ENCODE measurements at regions not wholly inside any gene's neighbourhood (a gene's known extent, or its start where the extent isn't known, plus 50 kb on each side); places are given as distances from the start of the nearest gene placed in this dataset.

GRCh38 chr14:104292084-104292970 lies 153.9 kb downstream of the KIF26A start:
- DNase-seq = no peak

DNA sequence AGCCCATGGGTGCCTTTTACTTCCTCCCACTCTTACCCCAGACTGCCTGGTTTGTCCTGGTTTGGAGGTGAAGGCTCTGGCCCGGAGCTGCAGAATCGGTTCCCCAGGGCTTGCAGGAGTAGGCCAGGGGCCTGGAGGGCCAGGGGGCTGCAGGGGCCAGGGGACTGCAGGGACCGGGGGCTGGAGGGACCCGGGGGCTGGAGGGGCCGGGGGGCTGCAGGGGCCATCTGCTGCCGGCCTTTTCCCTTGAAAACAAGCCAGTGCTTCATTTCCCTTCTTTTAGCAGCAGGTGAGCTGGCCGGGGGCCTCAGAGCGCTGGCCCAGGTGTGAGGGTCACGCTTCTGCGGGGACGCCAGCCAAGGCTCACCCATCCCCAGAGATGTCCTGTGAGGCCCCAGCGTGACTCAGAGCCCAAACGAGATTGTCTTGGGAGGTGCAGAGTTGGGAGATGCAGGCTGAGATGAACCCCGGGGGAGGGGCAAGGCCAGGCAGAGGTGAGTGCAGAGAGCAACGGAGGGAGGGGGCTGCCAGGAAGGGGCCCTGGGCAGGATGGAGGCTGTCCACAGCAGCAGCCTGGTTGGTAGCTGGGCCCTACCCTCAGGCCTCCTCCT lies 154.9 kb downstream of the KIF26A start:
- no peak for DNase-seq

- no peak for DNase-seq
Observed at GRCh38 chr14:104293851-104294627, 155.7 kb downstream of the KIF26A start.

DNA sequence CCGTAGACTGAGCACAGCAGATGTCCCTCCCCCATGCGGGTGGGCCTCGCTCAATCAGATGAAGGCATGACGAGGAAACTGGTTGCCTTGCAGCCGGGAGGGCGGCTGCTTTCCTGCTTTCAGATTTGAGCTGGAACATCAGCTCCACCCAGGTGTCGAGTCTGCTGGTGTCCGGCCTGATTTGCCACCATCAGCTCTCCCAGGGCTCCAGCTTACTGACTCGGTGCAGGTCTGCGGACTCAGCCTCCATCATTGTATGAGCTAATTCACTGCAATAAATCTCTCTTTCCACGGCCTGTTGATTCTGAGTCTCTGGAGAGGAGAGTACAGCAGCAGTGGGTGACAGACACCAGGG lies 156.2 kb downstream of the KIF26A start:
- DNase-seq = no peak

- no peak for DNase-seq
Observed at GRCh38 chr14:104294983-104295680, 156.7 kb downstream of the KIF26A start.

DNA sequence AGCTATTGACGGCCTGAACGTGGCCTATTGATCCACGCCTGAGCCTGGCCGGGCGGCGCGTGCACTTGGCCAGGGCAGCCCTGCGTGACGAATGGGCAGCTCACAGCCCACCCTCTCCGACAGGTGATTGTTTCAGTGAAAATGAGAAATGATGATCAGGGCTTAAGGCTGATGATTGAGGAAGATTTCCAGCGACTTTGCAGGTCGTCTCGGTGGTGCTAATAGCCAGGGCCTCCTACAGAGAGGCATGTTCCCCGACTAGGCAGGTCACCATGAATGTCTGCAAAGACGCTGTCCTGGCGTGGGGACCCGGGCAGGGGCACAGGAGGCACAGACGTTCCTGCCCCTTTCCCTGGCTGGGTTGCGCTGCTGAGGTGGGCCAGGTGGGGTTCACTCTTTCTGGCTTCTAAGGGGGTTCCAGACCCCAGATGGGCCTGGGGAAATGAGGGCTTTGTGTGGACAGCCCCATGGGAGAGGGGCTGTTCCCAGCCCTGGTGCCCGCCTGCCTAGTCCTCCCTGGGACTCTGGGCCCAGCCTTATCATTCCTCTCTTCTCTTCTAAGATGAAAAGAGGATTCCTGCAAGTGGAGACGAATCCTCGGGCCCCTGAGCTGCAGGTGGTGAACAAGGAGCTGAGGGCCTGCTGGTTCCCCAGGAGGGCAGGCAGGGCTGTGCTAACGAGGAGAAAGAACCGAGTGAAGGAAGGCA lies 157.4 kb downstream of the KIF26A start:
- no peak for DNase-seq

- DNase-seq = no peak
Observed at GRCh38 chr14:104296388-104297312, 158.3 kb downstream of the KIF26A start.

DNA sequence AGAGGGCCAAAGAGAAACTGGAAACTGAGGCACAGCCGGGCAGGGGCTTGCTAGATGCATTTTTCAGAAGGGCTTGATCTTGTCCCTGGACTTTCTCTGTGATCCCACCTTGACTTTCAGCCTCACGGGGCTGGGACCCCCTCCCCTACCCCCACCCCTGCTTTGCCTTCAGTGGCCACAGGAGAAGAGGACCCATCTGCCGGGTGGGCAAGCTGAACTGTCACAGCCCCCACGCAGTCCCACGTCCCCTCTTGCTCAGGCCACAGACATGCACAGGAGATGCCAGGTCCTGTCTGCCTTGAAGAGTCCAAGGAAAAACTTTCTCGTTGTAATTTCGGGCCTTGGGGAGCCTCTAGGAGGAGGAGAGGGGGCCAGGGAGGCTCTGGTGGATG lies 158.9 kb downstream of the KIF26A start:
- no peak for DNase-seq

DNA sequence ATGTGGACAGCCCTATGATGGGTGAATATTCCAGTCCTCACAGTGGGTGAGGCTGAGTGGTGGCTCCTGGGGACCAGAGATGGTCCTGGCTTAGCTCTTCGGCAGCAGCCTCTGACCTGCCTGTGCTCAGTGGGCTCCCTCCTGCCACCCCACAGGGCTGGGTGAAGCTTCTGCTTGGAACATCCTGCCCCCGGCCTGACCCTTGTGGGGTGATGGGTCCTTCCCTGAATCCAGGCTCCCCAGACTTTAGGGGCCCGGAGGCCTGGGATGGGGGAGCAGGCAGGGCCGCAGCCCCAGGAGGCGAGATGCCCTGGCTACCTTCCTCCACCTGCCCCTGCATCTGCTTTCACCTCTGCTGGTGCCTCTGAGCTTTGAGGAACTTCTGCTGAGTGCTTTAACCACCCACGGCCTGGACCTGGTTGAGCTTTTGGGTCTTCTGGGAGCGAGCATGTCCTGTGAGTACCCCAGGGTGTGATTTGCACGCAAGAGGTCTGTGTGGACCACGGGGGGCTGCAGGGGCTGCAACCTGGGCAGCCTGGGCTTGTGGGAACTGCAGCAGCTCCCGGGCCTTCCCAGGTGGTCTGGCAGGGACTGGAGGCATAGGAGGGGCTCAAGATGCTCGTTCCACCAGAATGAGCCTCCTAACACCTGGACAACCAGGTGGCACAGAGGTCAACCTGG lies 159.5 kb downstream of the KIF26A start:
- DNase-seq = no peak

DNA sequence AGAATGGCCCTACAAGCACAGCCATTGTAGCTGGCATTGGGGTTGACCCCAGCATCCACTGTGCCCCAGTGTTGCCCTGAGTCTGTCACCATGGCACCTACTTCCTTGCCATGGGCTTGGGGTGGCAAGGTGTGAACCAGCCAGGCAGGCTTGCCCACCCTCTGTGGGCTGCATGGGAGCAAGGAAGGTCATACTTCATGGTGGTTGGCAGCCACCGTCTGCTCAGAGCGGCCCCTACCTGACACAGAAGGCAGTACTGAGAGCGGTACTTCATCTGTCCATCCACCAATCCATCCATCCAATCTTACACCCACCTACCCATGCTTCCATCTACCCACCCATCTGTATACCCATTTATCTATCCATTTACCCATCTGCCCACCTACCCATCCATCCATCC lies 160.1 kb downstream of the KIF26A start:
- DNase-seq = no peak

DNA sequence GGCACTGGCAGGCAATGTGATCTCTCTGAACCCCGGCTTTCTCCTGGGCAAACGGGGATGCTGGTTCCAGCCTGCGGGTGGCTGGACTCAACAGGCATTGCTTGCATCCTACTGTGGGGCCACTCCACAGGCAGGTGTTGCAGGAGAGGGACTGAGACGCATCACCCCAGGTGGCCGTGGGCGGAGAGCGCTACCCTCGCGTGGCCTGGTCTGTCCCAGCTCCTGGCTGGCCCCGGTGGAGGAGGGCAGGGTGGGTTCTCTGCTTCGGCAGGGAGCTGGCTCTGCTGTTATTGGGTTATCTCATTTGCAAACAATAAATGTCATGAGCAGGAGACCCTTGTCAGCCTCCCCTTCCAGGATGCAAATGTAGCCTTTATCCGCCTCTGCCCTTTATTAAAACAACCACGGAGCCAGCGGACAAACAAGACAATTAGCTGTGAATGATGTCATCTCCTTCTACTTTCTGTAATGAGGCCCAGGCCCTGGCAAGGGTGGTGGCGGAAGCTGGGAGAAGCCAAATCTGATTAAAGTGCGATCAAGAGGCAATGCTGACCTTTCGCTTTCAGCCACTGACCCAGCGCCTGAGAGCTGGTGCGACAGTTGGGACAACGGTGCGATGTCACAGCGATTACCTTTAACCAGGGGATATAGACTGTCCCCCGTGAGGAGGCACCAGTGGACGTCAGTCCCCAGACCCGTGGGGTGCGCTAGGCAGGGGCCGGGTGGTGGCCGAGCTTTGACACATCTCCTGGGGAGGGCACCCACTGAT lies 161.8 kb downstream of the KIF26A start:
- no peak for DNase-seq

DNA sequence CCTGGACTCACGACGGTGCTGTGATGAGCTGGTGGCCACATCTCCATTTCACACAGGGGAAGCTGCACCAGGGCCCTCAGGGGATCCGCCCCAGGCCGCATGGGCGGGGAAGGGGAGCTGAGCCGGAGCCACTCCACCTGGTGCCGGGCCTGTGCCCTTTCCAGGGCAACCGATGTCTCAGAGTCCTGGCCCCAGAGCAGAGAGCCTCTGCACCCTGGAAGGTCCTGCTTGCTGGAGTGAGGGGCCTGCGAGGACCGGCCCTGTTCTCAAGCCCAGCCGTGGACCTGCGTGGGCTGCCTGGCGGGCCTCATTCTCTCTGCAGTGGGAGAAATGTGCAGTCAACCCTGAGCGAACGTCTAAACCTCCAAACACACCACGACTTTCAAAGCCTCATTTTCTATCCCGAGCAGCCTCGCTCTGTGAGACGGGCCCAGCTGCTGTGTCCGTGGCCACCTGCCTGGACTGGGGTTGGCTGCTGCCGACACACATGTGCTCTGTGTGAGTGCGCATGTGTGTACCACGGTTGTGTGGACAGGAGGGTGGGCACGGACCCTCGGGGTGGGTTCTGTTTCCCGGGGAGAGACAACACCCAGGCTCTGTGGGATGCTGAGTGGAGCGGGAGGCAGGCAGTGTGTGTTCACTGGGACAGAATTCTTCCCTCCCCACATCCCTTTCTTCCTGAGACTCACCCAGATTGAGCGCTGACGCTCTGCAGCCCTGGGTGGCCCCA lies 163.5 kb downstream of the KIF26A start:
- no peak for DNase-seq

DNA sequence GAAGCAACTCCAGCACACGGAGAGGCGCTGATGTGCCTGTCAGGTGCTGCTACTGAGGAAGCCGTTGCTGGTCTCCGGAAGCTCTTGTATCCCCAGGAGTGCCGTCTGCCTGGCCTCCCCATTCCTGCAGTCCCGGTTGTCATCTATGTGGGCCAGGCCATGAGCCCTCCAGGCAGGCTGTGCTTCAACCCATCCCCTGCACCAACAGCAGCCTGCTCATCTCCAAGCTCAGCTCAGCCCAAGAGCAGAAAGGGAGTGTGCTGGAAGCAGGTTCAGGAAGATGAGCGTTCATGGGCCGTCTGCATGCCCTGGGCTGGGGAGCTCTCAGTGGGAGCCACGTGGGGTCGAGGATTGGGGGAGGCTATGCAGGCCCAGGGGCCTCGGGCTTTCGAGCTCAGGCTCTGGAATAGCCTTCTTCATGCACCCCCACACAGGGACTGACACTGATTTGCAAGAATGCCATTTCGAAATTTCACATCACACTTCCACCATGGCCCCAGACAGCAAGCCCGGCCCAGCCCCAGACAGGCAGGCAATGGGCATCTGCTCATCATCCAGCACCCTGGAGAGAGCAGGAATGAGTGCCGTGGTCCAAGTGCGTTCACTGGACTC lies 164.5 kb downstream of the KIF26A start:
- DNase-seq = no peak

GRCh38 chr14:104303705-104304425 lies 165.5 kb downstream of the KIF26A start:
- DNase-seq = no peak

- DNase-seq = no peak
Observed at GRCh38 chr14:104304451-104305351, 166.3 kb downstream of the KIF26A start.

DNA sequence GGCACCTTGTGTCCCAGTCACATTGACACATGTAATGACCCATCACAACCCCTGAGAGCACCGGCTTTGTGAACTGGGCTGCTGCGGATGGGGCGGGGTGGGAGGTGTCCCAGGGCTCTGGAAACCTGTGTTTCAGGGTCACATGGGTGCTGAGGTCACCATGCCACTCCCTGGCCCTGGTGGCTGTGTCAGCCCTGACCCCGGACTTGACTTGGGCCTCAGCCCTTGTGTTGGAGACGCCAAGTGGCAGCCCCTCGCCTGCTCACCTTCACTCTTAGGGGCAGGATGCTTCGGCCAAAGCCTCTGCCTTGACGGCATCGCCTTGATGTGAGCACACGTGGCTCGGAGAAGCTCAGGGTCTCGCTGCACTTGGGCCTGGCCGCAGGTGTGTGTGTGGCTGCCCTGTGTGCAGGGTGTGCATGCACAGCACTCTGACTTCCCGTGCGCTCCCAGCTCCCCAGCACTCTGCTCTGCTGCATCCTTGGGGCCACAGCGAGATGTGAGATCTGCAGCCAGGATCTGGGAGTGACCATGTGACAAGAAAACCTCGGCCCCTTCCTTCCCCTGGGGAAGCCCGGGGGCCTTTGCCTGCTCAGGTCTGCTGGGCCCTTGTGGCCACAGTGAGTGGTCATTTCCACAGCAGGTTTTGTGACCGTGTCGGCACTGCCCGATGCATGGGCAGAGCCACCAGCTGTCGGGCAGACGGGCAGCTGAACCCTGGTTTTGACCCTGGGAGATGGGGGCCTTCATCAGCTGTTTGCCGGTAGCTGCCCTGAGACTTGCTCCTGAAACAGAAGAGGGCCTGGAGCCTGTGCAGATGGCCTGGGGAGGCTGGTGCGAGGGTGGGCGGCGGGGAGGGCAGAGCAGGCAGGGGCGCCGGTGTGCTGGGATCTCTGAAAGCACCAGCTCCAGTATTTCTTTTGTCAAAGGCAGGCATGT lies 167.4 kb downstream of the KIF26A start:
- no peak for DNase-seq

Data from NCI-H2171 treated with DMSO at 0.1 percent for 48 hours (cell line).